ENCODE measurements at regions not wholly inside any gene's neighbourhood (a gene's known extent, or its start where the extent isn't known, plus 50 kb on each side); places are given as distances from the start of the nearest gene placed in this dataset.

DNA sequence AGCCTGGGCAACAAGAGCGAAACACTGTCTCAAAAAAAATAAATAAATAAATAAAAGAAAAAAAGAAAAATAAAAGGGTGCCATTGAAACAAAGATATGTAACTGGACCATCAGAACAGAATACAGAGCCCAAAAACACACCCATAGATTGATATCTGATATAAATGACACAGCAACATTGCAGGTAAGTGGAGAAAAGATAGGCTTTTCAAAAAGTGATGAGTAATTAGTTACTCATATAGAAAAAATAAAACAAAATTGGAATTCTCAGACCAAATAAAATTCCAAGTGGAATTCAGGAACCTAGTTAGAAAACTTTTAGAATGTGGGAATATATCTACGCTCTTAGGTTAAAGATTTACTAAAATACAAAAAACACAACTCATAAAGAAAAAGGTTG, 60.6 kb upstream of the CHD6 start:
- 94 to 99% (median 97%) methylated on average over 2 of the region's 2 CpGs for WGBS, 4 donors
- DNase-seq (no peak), ATAC-seq (no peak)
- no peaks in the 10 kb centered on the region for H3K36me3 ChIP-seq
- TF ChIP-seq, protein P1, sequence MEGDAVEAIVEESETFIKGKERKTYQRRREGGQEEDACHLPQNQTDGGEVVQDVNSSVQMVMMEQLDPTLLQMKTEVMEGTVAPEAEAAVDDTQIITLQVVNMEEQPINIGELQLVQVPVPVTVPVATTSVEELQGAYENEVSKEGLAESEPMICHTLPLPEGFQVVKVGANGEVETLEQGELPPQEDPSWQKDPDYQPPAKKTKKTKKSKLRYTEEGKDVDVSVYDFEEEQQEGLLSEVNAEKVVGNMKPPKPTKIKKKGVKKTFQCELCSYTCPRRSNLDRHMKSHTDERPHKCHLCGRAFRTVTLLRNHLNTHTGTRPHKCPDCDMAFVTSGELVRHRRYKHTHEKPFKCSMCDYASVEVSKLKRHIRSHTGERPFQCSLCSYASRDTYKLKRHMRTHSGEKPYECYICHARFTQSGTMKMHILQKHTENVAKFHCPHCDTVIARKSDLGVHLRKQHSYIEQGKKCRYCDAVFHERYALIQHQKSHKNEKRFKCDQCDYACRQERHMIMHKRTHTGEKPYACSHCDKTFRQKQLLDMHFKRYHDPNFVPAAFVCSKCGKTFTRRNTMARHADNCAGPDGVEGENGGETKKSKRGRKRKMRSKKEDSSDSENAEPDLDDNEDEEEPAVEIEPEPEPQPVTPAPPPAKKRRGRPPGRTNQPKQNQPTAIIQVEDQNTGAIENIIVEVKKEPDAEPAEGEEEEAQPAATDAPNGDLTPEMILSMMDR (IDR thresholded peaks at IDR 0.05): no peak
- no peak for TF ChIP-seq POLR2A (IDR thresholded peaks at IDR 0.05)
- peaks cover 0 to 6% (median 0%) of the 10 kb centered on the region in 9 donors for H3K27me3 ChIP-seq
- H3K9me3 ChIP-seq: peaks cover 0 to 4% (median 0%) of the 10 kb centered on the region in 12 donors
- H3K27ac ChIP-seq: no peak overlapping the region
- H3K4me3 ChIP-seq: no peak overlapping the region
- intact Hi-C loops (cut with DNase I): no loop called here
- no peaks in the 10 kb centered on the region for H3K4me1 ChIP-seq

DNA sequence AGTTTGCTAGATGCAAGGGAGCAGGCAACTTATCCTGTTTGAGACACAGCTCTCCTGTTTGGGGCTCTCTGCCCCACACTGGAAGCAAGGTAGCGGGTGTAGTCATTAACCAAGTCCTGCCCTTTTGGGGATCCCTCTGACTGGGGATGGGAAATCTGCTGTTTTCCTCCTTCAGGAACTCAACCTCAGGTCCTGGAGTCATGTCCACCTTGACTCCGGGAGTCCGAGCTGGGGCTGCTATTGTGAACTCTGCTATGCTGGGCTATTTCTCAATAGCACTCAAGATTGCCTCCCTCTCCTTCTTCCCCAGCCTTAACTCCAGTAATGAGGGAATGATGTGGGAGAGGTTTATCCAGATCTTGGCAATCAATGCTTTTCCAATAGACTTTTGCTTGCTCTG, 54.1 kb upstream of the CHD6 start:
- no peaks in the 10 kb centered on the region for H3K9me3 ChIP-seq
- DNase-seq: no peak
- no peak for ATAC-seq
- intact Hi-C loops (cut with DNase I): no loop called here
- no peak for TF ChIP-seq POLR2A (IDR thresholded peaks at IDR 0.05)
- TF ChIP-seq, protein P1 (IDR thresholded peaks at IDR 0.05): no peak
- H3K36me3 ChIP-seq: no peaks in the 10 kb centered on the region
- peaks cover 0 to 27% (median 0%) of the 10 kb centered on the region in 9 donors for H3K27me3 ChIP-seq
- H3K4me1 ChIP-seq: no peaks in the 10 kb centered on the region
- WGBS, 4 donors: 94 to 100% (median 96%) methylated on average over 3 of the region's 3 CpGs
- no peak overlapping the region for H3K27ac ChIP-seq
- H3K4me3 ChIP-seq: no peak overlapping the region

DNA sequence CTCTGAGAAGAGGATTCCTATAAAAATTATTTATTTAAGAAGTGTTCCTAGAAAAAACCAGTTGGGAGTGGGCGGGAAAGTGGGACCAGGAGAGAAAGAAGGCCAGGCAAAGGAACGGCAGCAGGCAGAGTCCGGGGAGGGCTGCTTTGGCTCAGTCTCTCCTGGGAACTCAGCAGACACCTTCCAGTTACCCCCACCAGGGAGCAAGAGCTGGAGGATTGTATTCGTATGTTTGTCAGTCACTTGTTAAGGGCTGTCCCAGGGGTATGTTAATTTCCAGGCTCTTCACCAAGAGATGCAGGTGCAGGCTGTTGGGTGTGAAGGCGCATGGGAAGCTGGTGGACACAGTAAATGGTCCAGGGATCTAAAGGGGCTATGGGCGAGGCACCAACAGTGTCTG, 53.0 kb upstream of the CHD6 start:
- TF ChIP-seq POLR2A (IDR thresholded peaks at IDR 0.05): no peak
- TF ChIP-seq, protein P1 (IDR thresholded peaks at IDR 0.05): no peak
- no peaks in the 10 kb centered on the region for H3K9me3 ChIP-seq
- no peaks in the 10 kb centered on the region for H3K36me3 ChIP-seq
- intact Hi-C loops (cut with DNase I): no loop called here
- H3K27me3 ChIP-seq: peaks cover 0 to 27% (median 0%) of the 10 kb centered on the region in 9 donors
- DNase-seq (no peak), ATAC-seq (no peak)
- WGBS, 4 donors: 66 to 72% (median 70%) methylated on average over 6 of the region's 6 CpGs
- no peak overlapping the region for H3K27ac ChIP-seq
- H3K4me3 ChIP-seq: no peak overlapping the region
- H3K4me1 ChIP-seq: no peaks in the 10 kb centered on the region

DNA sequence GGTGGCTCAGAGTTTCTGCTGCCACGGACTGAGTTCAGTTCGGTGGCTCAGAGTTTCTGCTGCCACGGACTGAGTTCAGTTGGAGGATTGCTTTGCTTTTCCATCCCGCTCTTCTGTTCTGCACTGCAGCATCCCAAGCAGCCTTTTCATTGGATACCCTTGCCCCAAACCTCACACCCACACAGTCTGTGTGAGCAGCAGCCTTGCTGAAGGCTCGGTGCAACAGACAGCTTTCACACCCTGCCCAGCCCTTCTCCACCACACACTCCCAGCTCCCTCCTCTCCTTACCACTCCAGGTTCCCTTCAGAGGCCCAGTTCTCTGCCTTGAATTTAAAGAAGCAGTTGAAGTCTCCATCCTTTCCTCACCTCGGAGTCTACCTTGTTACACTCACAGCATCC, 52.5 kb upstream of the CHD6 start:
- TF ChIP-seq, protein P1 (IDR thresholded peaks at IDR 0.05): no peak
- TF ChIP-seq POLR2A (IDR thresholded peaks at IDR 0.05): no peak
- DNase-seq (no peak), ATAC-seq (no peak)
- 70 to 76% (median 74%) methylated on average over 6 of the region's 6 CpGs for WGBS, 4 donors
- intact Hi-C loops (cut with DNase I): no loop called here
- Histone ChIP-seq H3K9me3 (no peaks in the 10 kb centered on the region), H3K27ac (no peak overlapping the region), H3K27me3 (peaks cover 0 to 27% (median 0%) of the 10 kb centered on the region in 9 donors), H3K4me3 (no peak overlapping the region), H3K4me1 (no peaks in the 10 kb centered on the region), H3K36me3 (no peaks in the 10 kb centered on the region)

All from heart left ventricle (tissue), 16 donors.